RWPE1 (cell line): ENCODE measurements at regions not wholly inside any gene's neighbourhood (a gene's known extent, or its start where the extent isn't known, plus 50 kb on each side); places are given as distances from the start of the nearest gene placed in this dataset.

Experiments used
- CTCF ChIA-PET: fragments of 350-600 bp; sonication (Branson Sonifier 250); formaldehyde crosslinking; extraction: SDS; loops from one replicate; lab custom pipeline; 2021; lab: Yijun Ruan, JAX
- POLR2A ChIA-PET: fragments of 400-600 bp; formaldehyde crosslinking; extraction: SDS; loops from one replicate; lab custom pipeline; 2020; ENCODE audit warnings: antibody characterized with exemption; ENCODE audit not compliant: low non-redundant PET; lab: Yijun Ruan, JAX
- DNase-seq: peaks from one replicate; pipeline ENCODE4 v3.0.0; 2012; ENCODE audit warnings: low spot score
- H3K27ac ChIP-seq: fragments of 450-650 bp; 2 replicates; pipeline ENCODE4 v1.5.1; 2017
- CTCF ChIP-seq: fragments of 450-650 bp; conservative IDR thresholded peaks from 2 replicates; pipeline ENCODE4 v1.5.1; 2017; ENCODE audit warnings: low read depth, mild to moderate bottlenecking

- no peak for TF ChIP-seq CTCF
- ChIA-PET POLR2A (no interaction called here), CTCF (interaction anchor here (0.6 kb wide), 2 partner anchors 58 to 154 kb away, joined by 3 to 6 read pairs; no protein-coding TSS in a partner anchor)
- H3K27ac ChIP-seq, result no peak overlapping the region
- DNase-seq, result no peak
Measured at GRCh38 chr12:60269611-60270269, 673.9 kb downstream of the SLC16A7 start.

GRCh38 chr12:60271816-60272215, 676.0 kb downstream of the SLC16A7 start:
- ChIA-PET POLR2A (no interaction called here), CTCF (interaction anchor here (0.7 kb wide), 1 partner anchor 891 kb away, joined by 4 read pairs; no protein-coding TSS in a partner anchor)
- no peak for TF ChIP-seq CTCF
- H3K27ac ChIP-seq, result no peak overlapping the region
- no peak for DNase-seq

- H3K27ac ChIP-seq, result no peak overlapping the region
- POLR2A ChIA-PET, result no interaction called here
- CTCF ChIA-PET, result no interaction called here
- no peak for TF ChIP-seq CTCF
- no peak for DNase-seq
Measured at GRCh38 chr12:60278209-60278608, 682.4 kb downstream of the SLC16A7 start.

- H3K27ac ChIP-seq, result no peak overlapping the region
- DNase-seq, result no peak
- no peak for TF ChIP-seq CTCF
- CTCF ChIA-PET, result interaction anchor here (0.7 kb wide), 1 partner anchor 168 kb away, joined by 3 read pairs; no protein-coding TSS in a partner anchor
- POLR2A ChIA-PET, result no interaction called here
Measured at GRCh38 chr12:60279221-60279620, 683.4 kb downstream of the SLC16A7 start.

- no peak overlapping the region for H3K27ac ChIP-seq
- ChIA-PET CTCF (no interaction called here), POLR2A (no interaction called here)
- no peak for DNase-seq
- TF ChIP-seq CTCF, result no peak
Measured at GRCh38 chr12:60281522-60281921, 685.7 kb downstream of the SLC16A7 start.

- H3K27ac ChIP-seq, result no peak overlapping the region
- no peak for DNase-seq
- ChIA-PET CTCF (interaction anchor here (0.8 kb wide), 1 partner anchor 1876 kb away, joined by 3 read pairs; no protein-coding TSS in a partner anchor), POLR2A (no interaction called here)
- TF ChIP-seq CTCF, result no peak
Measured at GRCh38 chr12:60290532-60290931, 694.7 kb downstream of the SLC16A7 start.
